ENCODE measurements at regions not wholly inside any gene's neighbourhood (a gene's known extent, or its start where the extent isn't known, plus 50 kb on each side); places are given as distances from the start of the nearest gene placed in this dataset.
"Not testable (repeated sequence)": the region's sequence is repeated elsewhere in the genome, so short reads cannot be mapped to it uniquely, and the experiment has no call there.

DNA sequence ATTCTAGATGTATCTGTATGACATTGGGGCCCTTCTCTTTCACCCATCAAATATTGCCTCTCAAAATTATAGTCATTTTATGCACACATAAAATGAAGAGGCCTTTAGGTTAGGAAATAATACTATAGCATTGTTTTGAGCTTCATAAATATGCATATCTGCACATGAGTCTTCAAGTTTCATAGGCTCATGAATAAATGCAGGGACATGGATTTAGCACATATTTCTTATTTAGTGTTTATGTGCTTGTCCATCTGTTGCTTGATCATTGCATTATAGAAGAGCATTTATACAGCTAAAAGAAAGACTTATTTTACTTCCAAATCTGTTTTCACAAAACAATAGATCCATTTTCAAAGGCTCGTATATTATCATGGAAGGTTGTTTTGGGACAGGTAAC, 455.8 kb downstream of the EPM2A start:
- intact Hi-C loops (cut with micrococcal nuclease; ENCODE audit: unreplicated experiment) = no loop called here
- BruUV-seq (replicated peaks) = no TSS peak
- Histone ChIP-seq H3K4me1 (ENCODE audit: insufficient read depth, low read length, poor library complexity, severe bottlenecking) (peaks cover 17% of the 10 kb centered on the region), H3K27me3 (replicated peaks; ENCODE audit: insufficient read depth, low read depth, low read length, poor library complexity) (no peaks in the 10 kb centered on the region), H3K9me3 (ENCODE audit: low read depth, low read length, poor library complexity, severe bottlenecking) (no peaks in the 10 kb centered on the region), H3K4me3 (ENCODE audit: low read depth, low read length, poor library complexity, severe bottlenecking) (no peak overlapping the region), H3K27ac (ENCODE audit: low read depth, low read length, poor library complexity, severe bottlenecking) (no peak overlapping the region), H3K36me3 (ENCODE audit: insufficient read depth, low read length, poor library complexity, severe bottlenecking) (no peaks in the 10 kb centered on the region)
- TF ChIP-seq, protein P1, sequence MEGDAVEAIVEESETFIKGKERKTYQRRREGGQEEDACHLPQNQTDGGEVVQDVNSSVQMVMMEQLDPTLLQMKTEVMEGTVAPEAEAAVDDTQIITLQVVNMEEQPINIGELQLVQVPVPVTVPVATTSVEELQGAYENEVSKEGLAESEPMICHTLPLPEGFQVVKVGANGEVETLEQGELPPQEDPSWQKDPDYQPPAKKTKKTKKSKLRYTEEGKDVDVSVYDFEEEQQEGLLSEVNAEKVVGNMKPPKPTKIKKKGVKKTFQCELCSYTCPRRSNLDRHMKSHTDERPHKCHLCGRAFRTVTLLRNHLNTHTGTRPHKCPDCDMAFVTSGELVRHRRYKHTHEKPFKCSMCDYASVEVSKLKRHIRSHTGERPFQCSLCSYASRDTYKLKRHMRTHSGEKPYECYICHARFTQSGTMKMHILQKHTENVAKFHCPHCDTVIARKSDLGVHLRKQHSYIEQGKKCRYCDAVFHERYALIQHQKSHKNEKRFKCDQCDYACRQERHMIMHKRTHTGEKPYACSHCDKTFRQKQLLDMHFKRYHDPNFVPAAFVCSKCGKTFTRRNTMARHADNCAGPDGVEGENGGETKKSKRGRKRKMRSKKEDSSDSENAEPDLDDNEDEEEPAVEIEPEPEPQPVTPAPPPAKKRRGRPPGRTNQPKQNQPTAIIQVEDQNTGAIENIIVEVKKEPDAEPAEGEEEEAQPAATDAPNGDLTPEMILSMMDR (conservative IDR thresholded peaks at IDR 0.05; ENCODE audit: low read depth, low read length) = no peak
- no peak for TF ChIP-seq EZH2 (IDR thresholded peaks at IDR 0.05; ENCODE audit: borderline replicate concordance, low read depth, low read length, poor library complexity, severe bottlenecking)
- peak; percentile 26 for DNase-seq (ENCODE audit: low spot score)
- CTCF ChIA-PET = no interaction called here
- POLR2A ChIA-PET (ENCODE audit: low non-redundant PET) = no interaction called here

DNA sequence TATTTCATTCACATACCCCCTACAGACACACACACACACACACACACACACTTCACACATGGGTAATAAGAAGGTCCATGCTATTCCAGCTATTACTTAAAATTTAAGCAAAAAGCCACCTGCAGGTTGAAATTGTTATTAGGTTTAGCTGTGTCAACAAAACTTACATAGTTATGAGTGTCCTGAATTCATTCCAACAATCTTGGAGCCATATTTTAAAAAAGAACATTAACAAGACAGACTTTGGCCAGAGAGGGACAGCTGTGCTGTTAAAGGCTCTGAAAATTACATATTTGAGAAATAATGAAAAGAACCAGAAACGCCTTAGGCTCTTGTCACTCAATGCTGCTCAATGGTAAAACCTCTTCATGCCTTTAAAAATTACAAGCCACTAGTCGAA, 455.3 kb downstream of the EPM2A start:
- Histone ChIP-seq H3K27ac (ENCODE audit: low read depth, low read length, poor library complexity, severe bottlenecking) (no peak overlapping the region), H3K36me3 (ENCODE audit: insufficient read depth, low read length, poor library complexity, severe bottlenecking) (no peaks in the 10 kb centered on the region), H3K4me3 (ENCODE audit: low read depth, low read length, poor library complexity, severe bottlenecking) (no peak overlapping the region), H3K4me1 (ENCODE audit: insufficient read depth, low read length, poor library complexity, severe bottlenecking) (peaks cover 17% of the 10 kb centered on the region), H3K27me3 (replicated peaks; ENCODE audit: insufficient read depth, low read depth, low read length, poor library complexity) (no peaks in the 10 kb centered on the region), H3K9me3 (ENCODE audit: low read depth, low read length, poor library complexity, severe bottlenecking) (no peaks in the 10 kb centered on the region)
- no TSS peak for BruUV-seq (replicated peaks)
- ChIA-PET CTCF (no interaction called here), POLR2A (ENCODE audit: low non-redundant PET) (no interaction called here)
- no peak for TF ChIP-seq EZH2 (IDR thresholded peaks at IDR 0.05; ENCODE audit: borderline replicate concordance, low read depth, low read length, poor library complexity, severe bottlenecking)
- TF ChIP-seq, protein P1 (conservative IDR thresholded peaks at IDR 0.05; ENCODE audit: low read depth, low read length) = no peak
- DNase-seq (ENCODE audit: low spot score) = no peak
- intact Hi-C loops (cut with micrococcal nuclease; ENCODE audit: unreplicated experiment) = no loop called here

DNA sequence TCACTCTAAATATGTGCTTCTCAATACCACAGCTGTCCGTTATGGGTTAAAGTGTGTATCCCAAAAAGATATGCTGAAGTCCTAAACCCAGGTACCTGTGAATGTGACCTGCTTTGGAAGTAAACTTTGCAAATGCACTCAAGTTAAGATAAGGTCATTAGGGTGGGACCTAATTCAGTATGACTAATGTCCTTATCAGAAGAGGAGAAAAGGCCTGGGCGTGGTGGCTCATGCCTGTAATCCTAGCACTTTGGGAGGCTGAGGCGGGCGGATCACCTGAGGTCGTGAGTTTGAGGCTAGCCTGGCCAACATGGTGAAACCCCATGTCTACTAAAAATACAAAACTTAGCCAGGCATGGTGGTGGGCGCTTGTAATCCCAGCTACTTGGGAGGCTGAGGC, 452.1 kb downstream of the EPM2A start:
- POLR2A ChIA-PET (ENCODE audit: low non-redundant PET); H3K9me3 ChIP-seq (ENCODE audit: low read depth, low read length, poor library complexity, severe bottlenecking); CTCF ChIA-PET; H3K36me3 ChIP-seq (ENCODE audit: insufficient read depth, low read length, poor library complexity, severe bottlenecking); H3K4me3 ChIP-seq (ENCODE audit: low read depth, low read length, poor library complexity, severe bottlenecking); H3K27ac ChIP-seq (ENCODE audit: low read depth, low read length, poor library complexity, severe bottlenecking); DNase-seq (ENCODE audit: low spot score); intact Hi-C loops (cut with micrococcal nuclease; ENCODE audit: unreplicated experiment); BruUV-seq (replicated peaks); H3K27me3 ChIP-seq (replicated peaks; ENCODE audit: insufficient read depth, low read depth, low read length, poor library complexity): not testable (repeated sequence)
- H3K4me1 ChIP-seq (ENCODE audit: insufficient read depth, low read length, poor library complexity, severe bottlenecking) = peaks cover 17% of the 10 kb centered on the region

DNA sequence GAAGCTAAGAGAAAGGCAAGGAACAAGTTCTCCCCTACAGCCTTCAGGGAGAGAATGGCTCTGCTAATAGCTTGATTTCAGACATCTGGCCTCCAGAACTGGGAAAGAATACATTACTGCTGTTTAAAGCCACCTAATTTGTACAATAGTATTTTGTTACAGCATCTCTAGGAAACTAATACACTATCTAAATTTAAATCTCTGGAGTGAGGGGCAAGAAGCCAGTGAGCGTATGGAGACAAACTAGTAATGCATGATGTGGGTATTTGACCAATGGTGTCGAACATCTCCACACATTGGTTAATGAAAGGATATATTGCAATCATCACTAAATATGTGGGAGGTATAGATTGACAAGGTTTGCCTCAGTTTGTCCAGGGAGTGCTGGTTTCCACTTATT, 451.5 kb downstream of the EPM2A start:
- no peak for DNase-seq (ENCODE audit: low spot score)
- no peaks in the 10 kb centered on the region for H3K27me3 ChIP-seq (replicated peaks; ENCODE audit: insufficient read depth, low read depth, low read length, poor library complexity)
- peaks cover 16% of the 10 kb centered on the region for H3K4me1 ChIP-seq (ENCODE audit: insufficient read depth, low read length, poor library complexity, severe bottlenecking)
- no peak overlapping the region for H3K4me3 ChIP-seq (ENCODE audit: low read depth, low read length, poor library complexity, severe bottlenecking)
- no peaks in the 10 kb centered on the region for H3K9me3 ChIP-seq (ENCODE audit: low read depth, low read length, poor library complexity, severe bottlenecking)
- no peak overlapping the region for H3K27ac ChIP-seq (ENCODE audit: low read depth, low read length, poor library complexity, severe bottlenecking)
- POLR2A ChIA-PET (ENCODE audit: low non-redundant PET) = no interaction called here
- H3K36me3 ChIP-seq (ENCODE audit: insufficient read depth, low read length, poor library complexity, severe bottlenecking) = no peaks in the 10 kb centered on the region
- TF ChIP-seq EZH2 (IDR thresholded peaks at IDR 0.05; ENCODE audit: borderline replicate concordance, low read depth, low read length, poor library complexity, severe bottlenecking) = no peak
- TF ChIP-seq, protein P1 (conservative IDR thresholded peaks at IDR 0.05; ENCODE audit: low read depth, low read length) = no peak
- CTCF ChIA-PET = no interaction called here
- intact Hi-C loops (cut with micrococcal nuclease; ENCODE audit: unreplicated experiment) = no loop called here
- no TSS peak for BruUV-seq (replicated peaks)
